ENCODE measurements at regions not wholly inside any gene's neighbourhood (a gene's known extent, or its start where the extent isn't known, plus 50 kb on each side); places are given as distances from the start of the nearest gene placed in this dataset.

GRCh38 chrX:113580486-113580885, 739.9 kb upstream of the AMOT start:
- TF ChIP-seq EZH2 (IDR thresholded peaks at IDR 0.05; ENCODE audit: borderline replicate concordance, low read depth, low read length, severe bottlenecking), result no peak
- TF ChIP-seq CTCF (IDR thresholded peaks at IDR 0.05; ENCODE audit: borderline replicate concordance, extremely low read depth, low read length, poor library complexity, severe bottlenecking), result no peak

Measured in DND-41 (cell line).